ENCODE measurements at regions not wholly inside any gene's neighbourhood (a gene's known extent, or its start where the extent isn't known, plus 50 kb on each side); places are given as distances from the start of the nearest gene placed in this dataset.

GRCh38 chr13:85498774-85499173, 300.4 kb downstream of the SLITRK6 start:
- TF ChIP-seq CTCF (conservative IDR thresholded peaks at IDR 0.05; ENCODE audit: low read depth, low read length): no peak
- no peak for TF ChIP-seq EZH2 (IDR thresholded peaks at IDR 0.05; ENCODE audit: borderline replicate concordance, low read depth, low read length, poor library complexity, severe bottlenecking)
